LNCAP (cell line): ENCODE measurements at regions not wholly inside any gene's neighbourhood (a gene's known extent, or its start where the extent isn't known, plus 50 kb on each side); places are given as distances from the start of the nearest gene placed in this dataset.

Experiments used
- CTCF ChIP-seq: fragments of 450-650 bp; IDR thresholded peaks from 2 replicates; pipeline ENCODE4 v1.5.1; 2017; ENCODE audit warnings: mild to moderate bottlenecking

GRCh38 chr17:71320009-71320796 is 800.6 kb upstream of the SOX9 start:
- no peak for TF ChIP-seq CTCF

- TF ChIP-seq CTCF: no peak
Measured at GRCh38 chr17:71325117-71325516, 795.7 kb upstream of the SOX9 start.

- TF ChIP-seq CTCF: no peak
Measured at GRCh38 chr17:71325886-71326285, 794.9 kb upstream of the SOX9 start.

GRCh38 chr17:71327376-71328059 is 793.3 kb upstream of the SOX9 start:
- TF ChIP-seq CTCF: no peak

- no peak for TF ChIP-seq CTCF
Measured at GRCh38 chr17:71329310-71330098, 791.3 kb upstream of the SOX9 start.

GRCh38 chr17:71330099-71330375 is 790.8 kb upstream of the SOX9 start:
- no peak for TF ChIP-seq CTCF

- TF ChIP-seq CTCF: no peak
Measured at GRCh38 chr17:71331754-71332325, 789.0 kb upstream of the SOX9 start.
